Neutrophil (primary cell): ENCODE measurements at regions not wholly inside any gene's neighbourhood (a gene's known extent, or its start where the extent isn't known, plus 50 kb on each side); places are given as distances from the start of the nearest gene placed in this dataset.

ENCODE experiments used
- H3K27ac ChIP-seq: fragments of 200-600 bp; sonication (generic); 2 replicates; pipeline ENCODE4 v1.5.1; 2016; ENCODE audit warnings: mild to moderate bottlenecking, moderate library complexity
- H3K27me3 ChIP-seq: fragments of 200-600 bp; sonication (generic); 2 replicates; pipeline ENCODE4 v1.6.0; 2016; ENCODE audit warnings: mild to moderate bottlenecking
- H3K36me3 ChIP-seq: fragments of 200-600 bp; sonication (generic); 2 replicates; pipeline ENCODE4 v1.5.1; 2017
- H3K4me1 ChIP-seq, 2 experiments: fragments of 200-600 bp in 1 of 2; sonication (generic) in 1 of 2; 1 replicate in 1 of 2; 2 replicates in 1 of 2; pipeline versions ENCODE4 v1.5.1 to v1.6.1; 2013 to 2016; ENCODE audit warnings: low read depth in 1 of 2, low read length in 1 of 2, mild to moderate bottlenecking in 1 of 2, moderate library complexity in 1 of 2; ENCODE audit not compliant: control insufficient read depth in 1 of 2, insufficient read depth in 1 of 2
- H3K4me3 ChIP-seq, 2 experiments: fragments of 200-600 bp in 1 of 2; sonication (generic) in 1 of 2; 1 replicate in 1 of 2; 2 replicates in 1 of 2; pipeline ENCODE4 v1.5.1; 2013 to 2016; ENCODE audit warnings: low read depth in 1 of 2, low read length in 1 of 2, mild to moderate bottlenecking in 1 of 2, moderate library complexity in 1 of 2
- H3K9me3 ChIP-seq: fragments of 200-600 bp; sonication (generic); 2 replicates; pipeline ENCODE4 v1.5.1; 2016
- TF ChIP-seq, protein P1 (sequence below): fragments of 200-600 bp; sonication (generic); IDR thresholded peaks from 2 replicates; pipeline ENCODE4 v1.5.1; 2016; ENCODE audit warnings: antibody characterized with exemption

- no peaks in the 10 kb centered on the region for H3K4me1 ChIP-seq
- H3K27ac ChIP-seq = no peak overlapping the region
- H3K9me3 ChIP-seq = no peaks in the 10 kb centered on the region
- TF ChIP-seq, protein P1, sequence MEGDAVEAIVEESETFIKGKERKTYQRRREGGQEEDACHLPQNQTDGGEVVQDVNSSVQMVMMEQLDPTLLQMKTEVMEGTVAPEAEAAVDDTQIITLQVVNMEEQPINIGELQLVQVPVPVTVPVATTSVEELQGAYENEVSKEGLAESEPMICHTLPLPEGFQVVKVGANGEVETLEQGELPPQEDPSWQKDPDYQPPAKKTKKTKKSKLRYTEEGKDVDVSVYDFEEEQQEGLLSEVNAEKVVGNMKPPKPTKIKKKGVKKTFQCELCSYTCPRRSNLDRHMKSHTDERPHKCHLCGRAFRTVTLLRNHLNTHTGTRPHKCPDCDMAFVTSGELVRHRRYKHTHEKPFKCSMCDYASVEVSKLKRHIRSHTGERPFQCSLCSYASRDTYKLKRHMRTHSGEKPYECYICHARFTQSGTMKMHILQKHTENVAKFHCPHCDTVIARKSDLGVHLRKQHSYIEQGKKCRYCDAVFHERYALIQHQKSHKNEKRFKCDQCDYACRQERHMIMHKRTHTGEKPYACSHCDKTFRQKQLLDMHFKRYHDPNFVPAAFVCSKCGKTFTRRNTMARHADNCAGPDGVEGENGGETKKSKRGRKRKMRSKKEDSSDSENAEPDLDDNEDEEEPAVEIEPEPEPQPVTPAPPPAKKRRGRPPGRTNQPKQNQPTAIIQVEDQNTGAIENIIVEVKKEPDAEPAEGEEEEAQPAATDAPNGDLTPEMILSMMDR = no peak
- no peak overlapping the region for H3K4me3 ChIP-seq
- H3K27me3 ChIP-seq = peaks cover 11% of the 10 kb centered on the region
- no peaks in the 10 kb centered on the region for H3K36me3 ChIP-seq
These were observed 196.4 kb upstream of the TWIST2 start for GRCh38 chr2:238651306-238652052.

DNA sequence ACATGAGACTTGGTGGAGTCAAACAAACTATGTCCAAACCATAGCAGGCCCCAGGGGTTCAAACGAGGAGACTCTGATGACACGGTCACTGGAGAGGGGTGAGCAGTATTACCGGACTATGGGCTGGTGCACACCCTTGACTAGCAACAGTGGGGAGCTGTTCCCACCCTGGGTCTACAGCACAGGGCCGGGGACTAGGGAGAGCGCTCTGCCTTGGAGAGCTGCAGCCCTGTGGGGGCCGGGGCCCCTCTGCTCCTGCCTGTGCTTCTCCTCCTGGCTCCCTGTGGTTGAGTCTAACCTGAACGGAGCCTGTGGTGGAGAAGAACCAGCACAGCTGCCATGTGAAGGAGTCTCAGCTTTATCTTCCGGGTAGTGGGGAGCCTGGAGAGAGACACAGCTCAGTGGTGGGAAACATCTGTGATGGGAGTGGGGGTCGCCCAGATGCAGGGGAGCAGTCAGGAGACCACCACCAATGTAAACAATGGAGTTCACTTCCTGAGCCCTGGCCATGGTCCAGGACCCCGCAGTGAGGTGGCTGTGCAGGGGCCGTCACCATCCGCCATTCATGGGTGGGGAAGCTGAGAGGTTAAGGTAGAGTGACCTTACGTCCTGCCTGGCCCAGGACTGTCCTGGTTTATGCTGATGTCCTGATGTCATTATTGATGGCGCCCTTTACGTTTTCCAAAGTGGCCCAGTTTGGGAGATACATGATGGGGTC lies 195.7 kb upstream of the TWIST2 start:
- no peak overlapping the region for H3K27ac ChIP-seq
- peaks cover 11% of the 10 kb centered on the region for H3K27me3 ChIP-seq
- no peaks in the 10 kb centered on the region for H3K36me3 ChIP-seq
- H3K4me1 ChIP-seq = no peaks in the 10 kb centered on the region
- TF ChIP-seq, protein P1 = no peak
- H3K9me3 ChIP-seq = no peaks in the 10 kb centered on the region
- H3K4me3 ChIP-seq = no peak overlapping the region

DNA sequence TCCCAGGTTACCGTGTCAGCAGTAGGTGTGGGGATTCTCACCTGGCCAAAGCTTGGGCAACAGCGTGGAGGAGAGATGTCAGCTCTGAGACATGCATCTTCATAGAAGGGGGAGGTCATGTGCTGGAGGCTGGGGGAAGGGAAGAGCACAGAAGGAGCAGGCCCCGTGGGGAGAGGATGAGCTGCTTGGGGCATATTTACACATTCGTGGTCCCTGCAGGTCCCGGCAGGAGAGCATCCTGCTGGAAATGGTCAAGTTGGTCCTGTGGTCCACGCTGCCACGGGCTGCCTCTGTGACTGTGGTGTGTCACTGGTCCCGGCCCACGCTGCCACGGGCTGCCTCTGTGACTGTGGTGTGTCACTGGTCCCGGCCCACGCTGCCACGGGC lies 195.1 kb upstream of the TWIST2 start:
- Histone ChIP-seq H3K36me3 (no peaks in the 10 kb centered on the region), H3K4me1 (no peaks in the 10 kb centered on the region), H3K4me3 (no peak overlapping the region), H3K27ac (no peak overlapping the region), H3K27me3 (peaks cover 11% of the 10 kb centered on the region), H3K9me3 (no peaks in the 10 kb centered on the region)
- TF ChIP-seq, protein P1 = no peak

- TF ChIP-seq, protein P1 = no peak
- no peak overlapping the region for H3K27ac ChIP-seq
- no peak overlapping the region for H3K4me3 ChIP-seq
- H3K27me3 ChIP-seq = peaks cover 11% of the 10 kb centered on the region
- no peaks in the 10 kb centered on the region for H3K4me1 ChIP-seq
- H3K36me3 ChIP-seq = no peaks in the 10 kb centered on the region
- no peaks in the 10 kb centered on the region for H3K9me3 ChIP-seq
These were observed 194.3 kb upstream of the TWIST2 start for GRCh38 chr2:238653431-238654109.

- TF ChIP-seq, protein P1 = no peak
- Histone ChIP-seq H3K4me1 (no peaks in the 10 kb centered on the region), H3K36me3 (no peaks in the 10 kb centered on the region), H3K9me3 (no peaks in the 10 kb centered on the region), H3K4me3 (no peak overlapping the region), H3K27ac (no peak overlapping the region), H3K27me3 (peaks cover 11% of the 10 kb centered on the region)
These were observed 193.2 kb upstream of the TWIST2 start for GRCh38 chr2:238654479-238655197.
